ENCODE measurements at regions not wholly inside any gene's neighbourhood (a gene's known extent, or its start where the extent isn't known, plus 50 kb on each side); places are given as distances from the start of the nearest gene placed in this dataset.

GRCh38 chr4:15255537-15255936, 172.3 kb upstream of the C1QTNF7 start:
- TF ChIP-seq, protein P1, sequence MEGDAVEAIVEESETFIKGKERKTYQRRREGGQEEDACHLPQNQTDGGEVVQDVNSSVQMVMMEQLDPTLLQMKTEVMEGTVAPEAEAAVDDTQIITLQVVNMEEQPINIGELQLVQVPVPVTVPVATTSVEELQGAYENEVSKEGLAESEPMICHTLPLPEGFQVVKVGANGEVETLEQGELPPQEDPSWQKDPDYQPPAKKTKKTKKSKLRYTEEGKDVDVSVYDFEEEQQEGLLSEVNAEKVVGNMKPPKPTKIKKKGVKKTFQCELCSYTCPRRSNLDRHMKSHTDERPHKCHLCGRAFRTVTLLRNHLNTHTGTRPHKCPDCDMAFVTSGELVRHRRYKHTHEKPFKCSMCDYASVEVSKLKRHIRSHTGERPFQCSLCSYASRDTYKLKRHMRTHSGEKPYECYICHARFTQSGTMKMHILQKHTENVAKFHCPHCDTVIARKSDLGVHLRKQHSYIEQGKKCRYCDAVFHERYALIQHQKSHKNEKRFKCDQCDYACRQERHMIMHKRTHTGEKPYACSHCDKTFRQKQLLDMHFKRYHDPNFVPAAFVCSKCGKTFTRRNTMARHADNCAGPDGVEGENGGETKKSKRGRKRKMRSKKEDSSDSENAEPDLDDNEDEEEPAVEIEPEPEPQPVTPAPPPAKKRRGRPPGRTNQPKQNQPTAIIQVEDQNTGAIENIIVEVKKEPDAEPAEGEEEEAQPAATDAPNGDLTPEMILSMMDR (IDR thresholded peaks at IDR 0.05; ENCODE audit: poor library complexity, severe bottlenecking), result no peak
- TF ChIP-seq EP300 (conservative IDR thresholded peaks at IDR 0.05; ENCODE audit: poor library complexity, severe bottlenecking) (no peak), TAF1 (IDR thresholded peaks at IDR 0.05; ENCODE audit: low read depth) (no peak), REST (IDR thresholded peaks at IDR 0.05; ENCODE audit: borderline replicate concordance) (no peak), POLR2AphosphoS5 (IDR thresholded peaks at IDR 0.05) (no peak), RAD21 (conservative IDR thresholded peaks at IDR 0.05) (no peak), SMC3 (conservative IDR thresholded peaks at IDR 0.05; ENCODE audit: poor library complexity) (no peak), EZH2 (IDR thresholded peaks at IDR 0.05; ENCODE audit: borderline replicate concordance, insufficient read depth, low read length, poor library complexity, severe bottlenecking) (no peak), MXI1 (conservative IDR thresholded peaks at IDR 0.05; ENCODE audit: poor library complexity, severe bottlenecking) (no peak)

All from neural cell (in vitro differentiated cells).